ENCODE measurements at regions not wholly inside any gene's neighbourhood (a gene's known extent, or its start where the extent isn't known, plus 50 kb on each side); places are given as distances from the start of the nearest gene placed in this dataset.
A peak's percentile ranks its signal among the peaks of the same experiment; 100 is the strongest.

DNA sequence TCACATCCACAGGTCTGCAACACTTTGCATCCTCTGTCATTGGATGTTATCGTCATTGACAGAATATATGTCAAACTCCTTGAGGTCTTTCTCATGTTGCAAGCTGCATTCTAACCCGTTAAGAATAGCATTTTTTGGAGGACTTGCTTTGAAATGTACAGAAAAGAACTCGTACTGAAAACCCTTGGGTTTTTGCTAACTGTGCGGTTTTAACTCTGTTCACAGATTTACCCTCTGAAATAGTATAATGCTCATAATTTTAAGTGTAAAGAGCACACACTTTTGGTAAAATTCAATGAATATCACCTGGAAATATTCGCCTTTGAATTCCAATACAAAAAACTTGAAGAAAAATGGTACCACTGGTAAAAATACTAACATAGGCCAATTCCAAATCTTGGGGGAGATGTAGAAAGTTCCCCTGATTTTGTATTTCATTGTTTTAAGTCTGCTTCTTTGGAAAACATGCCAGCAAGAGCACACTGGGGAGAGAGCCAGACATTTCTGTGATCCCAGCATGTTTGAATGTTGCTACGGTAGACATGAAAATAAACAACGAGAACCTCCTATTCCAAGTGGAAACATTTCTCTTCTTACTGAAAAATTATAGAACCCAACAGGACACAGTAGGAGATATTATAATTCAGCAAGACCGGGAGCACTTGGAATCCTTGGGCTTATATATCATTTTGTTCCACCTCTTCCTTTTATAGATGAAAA lies 446.0 kb downstream of the AEBP2 start:
- no peaks in the 10 kb centered on the region for H3K9me3 ChIP-seq
- peak overlapping the region; percentile 2 for H3K27ac ChIP-seq
- TF ChIP-seq, protein P1, sequence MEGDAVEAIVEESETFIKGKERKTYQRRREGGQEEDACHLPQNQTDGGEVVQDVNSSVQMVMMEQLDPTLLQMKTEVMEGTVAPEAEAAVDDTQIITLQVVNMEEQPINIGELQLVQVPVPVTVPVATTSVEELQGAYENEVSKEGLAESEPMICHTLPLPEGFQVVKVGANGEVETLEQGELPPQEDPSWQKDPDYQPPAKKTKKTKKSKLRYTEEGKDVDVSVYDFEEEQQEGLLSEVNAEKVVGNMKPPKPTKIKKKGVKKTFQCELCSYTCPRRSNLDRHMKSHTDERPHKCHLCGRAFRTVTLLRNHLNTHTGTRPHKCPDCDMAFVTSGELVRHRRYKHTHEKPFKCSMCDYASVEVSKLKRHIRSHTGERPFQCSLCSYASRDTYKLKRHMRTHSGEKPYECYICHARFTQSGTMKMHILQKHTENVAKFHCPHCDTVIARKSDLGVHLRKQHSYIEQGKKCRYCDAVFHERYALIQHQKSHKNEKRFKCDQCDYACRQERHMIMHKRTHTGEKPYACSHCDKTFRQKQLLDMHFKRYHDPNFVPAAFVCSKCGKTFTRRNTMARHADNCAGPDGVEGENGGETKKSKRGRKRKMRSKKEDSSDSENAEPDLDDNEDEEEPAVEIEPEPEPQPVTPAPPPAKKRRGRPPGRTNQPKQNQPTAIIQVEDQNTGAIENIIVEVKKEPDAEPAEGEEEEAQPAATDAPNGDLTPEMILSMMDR (IDR thresholded peaks at IDR 0.05), result no peak
- no peaks in the 10 kb centered on the region for H3K27me3 ChIP-seq
- no peak overlapping the region for H3K9ac ChIP-seq (ENCODE audit: low read depth in 2 of 2, low read length in 2 of 2)
- no peaks in the 10 kb centered on the region for H3K36me3 ChIP-seq
- DNase-seq, result no peak
- H3K4me1 ChIP-seq, result no peaks in the 10 kb centered on the region
- intact Hi-C loops (cut with DNase I), result no loop called here
- H3K4me3 ChIP-seq, result no peak overlapping the region

DNA sequence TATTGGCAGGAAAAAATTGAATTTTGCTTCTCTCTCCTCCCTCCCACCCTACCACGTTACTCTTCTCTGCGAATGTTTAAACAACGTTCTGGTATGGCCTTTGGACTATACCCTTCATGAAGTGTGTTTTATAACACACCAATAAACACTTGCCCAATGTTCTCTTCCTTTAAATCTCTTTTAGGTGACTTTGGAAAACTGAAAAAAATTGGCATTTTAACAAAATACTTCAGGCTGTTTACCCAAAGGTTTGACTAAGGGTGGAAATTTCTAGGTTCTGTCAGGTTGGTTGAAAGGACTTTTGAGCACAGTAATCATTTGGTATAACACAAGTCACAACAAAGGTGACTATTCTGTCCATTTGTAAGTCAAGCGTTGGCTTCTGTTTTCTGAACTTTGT lies 446.8 kb downstream of the AEBP2 start:
- peak; percentile 37 for DNase-seq
- Histone ChIP-seq H3K9ac (ENCODE audit: low read depth in 2 of 2, low read length in 2 of 2) (no peak overlapping the region), H3K9me3 (no peaks in the 10 kb centered on the region), H3K4me3 (no peak overlapping the region), H3K4me1 (no peaks in the 10 kb centered on the region), H3K27ac (peak overlapping the region; percentile 28), H3K27me3 (no peaks in the 10 kb centered on the region), H3K36me3 (no peaks in the 10 kb centered on the region)
- intact Hi-C loops (cut with DNase I), result no loop called here
- TF ChIP-seq, protein P1 (IDR thresholded peaks at IDR 0.05), result no peak

DNA sequence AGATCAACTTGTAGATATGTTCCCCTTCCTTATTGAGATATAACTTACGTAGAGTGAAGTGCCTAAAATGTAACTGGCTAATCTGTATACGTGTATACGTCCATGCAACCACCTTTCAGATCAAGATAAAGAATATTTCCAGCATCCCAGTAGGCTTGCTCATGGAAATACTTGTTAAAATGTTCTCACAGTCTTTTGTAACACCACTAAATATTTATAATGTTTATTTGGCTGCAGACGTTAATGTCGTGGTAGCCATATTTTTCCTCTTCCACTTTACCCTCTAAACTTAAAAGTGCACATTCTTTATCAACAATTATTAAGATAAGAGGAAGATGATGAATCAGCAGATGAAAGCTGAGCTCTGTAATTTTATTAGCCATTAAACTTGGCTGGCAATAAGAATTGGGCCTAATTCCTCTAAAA lies 447.4 kb downstream of the AEBP2 start:
- H3K36me3 ChIP-seq, result no peaks in the 10 kb centered on the region
- no peaks in the 10 kb centered on the region for H3K9me3 ChIP-seq
- intact Hi-C loops (cut with DNase I), result no loop called here
- no peak for DNase-seq
- peak overlapping the region; percentile 28 for H3K27ac ChIP-seq
- no peak overlapping the region for H3K9ac ChIP-seq (ENCODE audit: low read depth in 2 of 2, low read length in 2 of 2)
- TF ChIP-seq, protein P1 (IDR thresholded peaks at IDR 0.05), result no peak
- no peaks in the 10 kb centered on the region for H3K27me3 ChIP-seq
- H3K4me3 ChIP-seq, result no peak overlapping the region
- no peaks in the 10 kb centered on the region for H3K4me1 ChIP-seq

DNA sequence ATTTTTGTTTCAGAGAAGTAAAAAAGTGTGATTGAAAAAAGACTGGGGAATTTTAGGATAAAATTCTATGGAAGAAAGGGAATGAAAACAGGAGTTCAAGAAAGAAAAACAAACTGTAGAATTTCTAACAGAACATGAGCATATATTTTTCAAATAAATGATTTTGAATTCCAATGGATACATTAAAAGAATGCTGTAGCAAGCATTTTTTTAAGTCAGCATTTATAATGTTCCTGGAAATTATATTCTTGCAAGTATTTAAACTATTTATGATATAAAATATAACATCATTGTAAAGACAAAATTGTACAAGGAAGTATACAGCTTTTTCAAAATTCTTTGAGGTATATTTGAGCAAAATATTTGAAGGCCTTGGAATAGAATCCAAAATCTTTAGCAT lies 450.7 kb downstream of the AEBP2 start:
- H3K27me3 ChIP-seq, result no peaks in the 10 kb centered on the region
- no peak overlapping the region for H3K27ac ChIP-seq
- no peak for DNase-seq
- H3K9ac ChIP-seq (ENCODE audit: low read depth in 2 of 2, low read length in 2 of 2), result no peak overlapping the region
- intact Hi-C loops (cut with DNase I), result loop anchor here (10.0 kb wide), 1 partner anchor 135 kb away; no protein-coding TSS in a partner anchor
- H3K4me3 ChIP-seq, result no peak overlapping the region
- H3K9me3 ChIP-seq, result no peaks in the 10 kb centered on the region
- no peaks in the 10 kb centered on the region for H3K36me3 ChIP-seq
- H3K4me1 ChIP-seq, result no peaks in the 10 kb centered on the region
- TF ChIP-seq, protein P1 (IDR thresholded peaks at IDR 0.05), result no peak

DNA sequence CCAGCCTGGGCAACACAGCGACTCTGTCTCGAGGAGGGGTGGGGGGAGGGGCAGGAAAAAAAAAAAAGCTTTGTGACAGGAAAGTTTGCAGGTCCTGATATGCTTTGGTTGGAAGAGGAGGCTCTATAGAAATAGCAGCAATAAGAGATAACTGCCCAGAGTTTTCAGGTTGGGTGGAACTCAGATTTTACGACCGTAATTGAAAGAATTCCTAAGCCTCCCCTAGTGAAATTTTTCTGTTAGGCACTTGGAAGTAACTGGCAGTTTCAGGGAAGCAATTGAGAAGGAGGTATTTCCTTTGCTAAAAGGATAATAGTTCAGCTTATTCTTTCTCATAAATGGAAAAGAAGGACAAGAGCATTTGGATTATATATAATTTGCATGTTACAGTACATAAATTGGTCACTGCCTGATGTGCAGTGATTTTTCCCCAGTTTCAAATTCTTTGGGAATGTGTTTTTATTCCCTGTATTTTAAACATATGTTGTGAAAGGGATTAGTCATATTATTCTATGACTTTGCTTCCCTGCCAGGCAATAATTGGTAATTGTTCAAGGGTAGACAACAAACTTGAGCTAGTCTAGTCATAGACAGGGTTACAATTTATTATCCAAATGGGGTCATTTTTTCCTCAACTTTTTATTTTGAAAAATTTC lies 452.8 kb downstream of the AEBP2 start:
- Histone ChIP-seq H3K9ac (ENCODE audit: low read depth in 2 of 2, low read length in 2 of 2) (no peak overlapping the region), H3K27ac (no peak overlapping the region), H3K36me3 (no peaks in the 10 kb centered on the region), H3K27me3 (no peaks in the 10 kb centered on the region), H3K4me3 (no peak overlapping the region), H3K9me3 (no peaks in the 10 kb centered on the region), H3K4me1 (no peaks in the 10 kb centered on the region)
- DNase-seq, result no peak
- intact Hi-C loops (cut with DNase I), result loop anchor here (10.0 kb wide), 1 partner anchor 137 kb away; no protein-coding TSS in a partner anchor
- TF ChIP-seq, protein P1 (IDR thresholded peaks at IDR 0.05), result no peak

All from colonic mucosa (tissue), 4 donors.